CD4-positive, alpha-beta T cell treated with Interleukin-2 at 100 ng/mL for 4 hours (primary cell): ENCODE measurements at regions not wholly inside any gene's neighbourhood (a gene's known extent, or its start where the extent isn't known, plus 50 kb on each side); places are given as distances from the start of the nearest gene placed in this dataset.
"Not testable (repeated sequence)": the region's sequence is repeated elsewhere in the genome, so short reads cannot be mapped to it uniquely, and the experiment has no call there.

Experiments used
- DNase-seq: peaks from one replicate; pipeline ENCODE4 v3.0.0-alpha.2; 2020; ENCODE audit warnings: low spot score

- DNase-seq = no peak
Measured at GRCh38 chr14:83828406-83828805, 1701.5 kb upstream of the FLRT2 start.

GRCh38 chr14:83830316-83830715, 1699.6 kb upstream of the FLRT2 start:
- DNase-seq = no peak

DNA sequence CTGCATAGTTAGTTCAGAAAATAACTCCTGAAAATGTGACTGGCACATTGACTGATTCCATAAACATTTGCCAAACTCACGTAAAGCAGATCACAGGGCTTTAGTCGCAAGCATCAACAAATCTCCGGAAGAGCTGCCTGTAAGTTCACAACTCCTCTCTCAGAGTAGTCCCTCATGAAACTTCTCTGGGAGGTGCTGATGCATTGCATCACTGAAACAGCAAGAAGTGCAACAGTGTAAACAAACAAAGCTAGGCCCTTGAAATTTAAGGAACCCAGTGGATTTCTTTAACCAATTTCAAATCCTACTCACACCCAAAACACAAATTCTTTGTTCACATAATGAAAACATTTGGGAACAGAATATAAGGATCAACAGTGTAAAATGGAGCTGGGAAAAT, 1691.7 kb upstream of the FLRT2 start:
- no peak for DNase-seq

GRCh38 chr14:83842547-83842946, 1687.4 kb upstream of the FLRT2 start:
- DNase-seq = no peak

DNA sequence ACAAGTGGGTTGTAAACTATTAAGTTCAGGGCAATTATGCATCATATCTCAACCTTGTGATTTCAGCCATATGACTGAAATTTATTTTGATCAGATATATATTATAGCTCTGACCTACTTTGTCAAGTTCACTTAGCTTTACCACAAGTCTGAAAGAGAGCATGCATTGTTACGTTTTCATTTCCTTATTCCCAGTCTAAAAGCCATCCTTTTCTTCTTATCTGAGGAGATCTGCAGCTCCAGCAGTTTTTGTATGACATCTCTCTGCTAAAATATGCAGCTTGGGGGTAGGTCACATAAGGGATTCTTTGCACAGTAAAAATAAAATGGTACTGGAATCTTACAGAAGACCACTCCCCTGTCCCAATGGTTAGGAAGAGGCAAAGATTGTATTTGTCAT, 1682.8 kb upstream of the FLRT2 start:
- DNase-seq = no peak

DNA sequence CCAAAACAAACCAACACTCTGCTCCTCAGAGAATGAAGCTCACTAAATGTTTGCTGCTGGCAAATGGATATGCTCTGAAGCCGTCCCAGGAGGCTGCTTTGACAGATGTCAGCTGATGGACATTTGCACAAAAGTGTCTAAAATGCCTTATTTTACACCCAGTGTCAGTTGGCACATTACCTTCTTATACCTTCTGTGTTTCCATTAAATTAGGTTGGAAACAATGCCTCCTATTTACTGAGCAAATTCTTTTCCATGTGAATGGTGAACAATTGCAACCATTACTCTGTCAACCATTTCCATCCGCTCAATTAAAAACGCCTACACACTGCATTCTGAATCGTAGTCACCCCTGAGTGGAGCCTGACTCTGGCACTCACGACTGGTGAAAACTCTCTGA, 1679.9 kb upstream of the FLRT2 start:
- DNase-seq = no peak

DNA sequence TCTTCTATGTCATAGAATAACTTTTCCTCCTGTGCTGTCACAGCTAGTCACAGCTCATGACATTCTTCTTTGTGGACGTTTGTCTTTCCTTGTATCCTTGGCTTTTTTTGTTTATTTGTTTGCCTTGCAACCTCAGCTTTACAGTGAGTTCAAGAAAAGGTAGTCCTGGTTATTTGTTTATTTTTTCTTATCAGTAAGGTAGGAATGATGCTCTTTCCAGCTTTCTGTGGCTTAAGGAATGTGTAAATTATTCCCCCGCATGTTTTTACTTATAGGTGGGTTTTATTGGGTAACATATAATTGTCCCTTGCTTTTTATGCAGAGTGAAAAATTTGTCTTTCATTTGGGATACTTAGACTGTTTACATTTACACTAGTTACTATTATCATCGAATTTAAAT, 1673.6 kb upstream of the FLRT2 start:
- no peak for DNase-seq

DNA sequence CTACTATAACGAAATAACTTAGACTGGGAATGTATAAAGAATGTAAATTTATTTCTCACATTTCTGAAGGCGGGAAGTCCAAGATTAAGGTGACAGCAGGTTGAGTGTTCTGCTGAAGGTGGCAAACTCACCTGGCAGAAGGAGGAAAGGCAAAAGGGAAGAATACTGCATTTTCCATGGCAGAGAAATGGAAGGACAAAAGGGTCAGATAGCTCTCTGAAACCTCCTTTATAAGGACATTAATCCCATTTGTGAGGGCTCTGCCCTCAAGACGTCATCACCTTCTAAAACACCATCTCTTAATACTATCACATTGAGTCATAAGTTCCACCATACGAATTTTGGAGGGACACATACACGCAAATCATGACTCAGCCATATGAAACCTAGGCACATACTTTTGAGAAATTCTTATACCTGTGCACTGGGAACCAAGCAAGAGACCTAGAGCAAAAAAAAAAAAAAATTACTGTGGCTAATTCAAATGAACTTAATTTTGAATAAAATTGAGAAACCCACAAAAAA, 1669.3 kb upstream of the FLRT2 start:
- no peak for DNase-seq

DNA sequence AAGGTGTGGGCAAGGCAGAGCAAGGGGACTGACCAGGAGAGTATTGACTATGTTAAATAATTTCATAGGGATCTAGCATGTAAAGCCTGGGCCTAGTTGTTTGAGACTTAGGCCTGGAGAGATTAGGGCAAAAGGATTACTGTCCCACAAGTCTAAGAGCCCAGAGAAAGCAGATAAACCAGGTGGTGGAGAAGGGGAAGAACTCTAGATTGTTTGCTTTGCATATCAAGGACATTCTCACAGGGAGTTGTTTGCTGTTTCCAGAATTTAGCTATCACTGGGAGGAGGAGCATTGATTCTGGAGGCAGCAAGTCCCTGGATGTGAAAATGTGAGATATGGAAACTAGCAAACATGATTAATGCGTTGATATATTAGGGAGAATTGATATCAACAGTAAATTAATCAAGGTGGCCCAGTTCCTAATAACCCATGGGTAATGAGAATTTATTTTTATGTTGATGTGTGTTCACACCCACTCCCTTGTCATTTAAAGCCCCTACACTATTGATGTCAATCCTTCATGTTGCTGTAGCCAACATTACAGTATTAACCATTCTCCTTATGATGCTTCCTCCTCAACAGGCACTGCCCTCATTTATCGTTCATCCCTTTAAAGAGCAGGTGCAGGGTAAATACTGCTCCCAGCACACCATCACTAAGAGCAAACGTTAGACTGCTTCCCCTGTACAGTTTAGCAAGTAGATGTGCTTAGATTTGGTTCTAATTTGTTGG, 1666.7 kb upstream of the FLRT2 start:
- DNase-seq = no peak

- DNase-seq = no peak
Measured at GRCh38 chr14:83864106-83864505, 1665.8 kb upstream of the FLRT2 start.

- no peak for DNase-seq
Measured at GRCh38 chr14:83867566-83868225, 1662.2 kb upstream of the FLRT2 start.

DNA sequence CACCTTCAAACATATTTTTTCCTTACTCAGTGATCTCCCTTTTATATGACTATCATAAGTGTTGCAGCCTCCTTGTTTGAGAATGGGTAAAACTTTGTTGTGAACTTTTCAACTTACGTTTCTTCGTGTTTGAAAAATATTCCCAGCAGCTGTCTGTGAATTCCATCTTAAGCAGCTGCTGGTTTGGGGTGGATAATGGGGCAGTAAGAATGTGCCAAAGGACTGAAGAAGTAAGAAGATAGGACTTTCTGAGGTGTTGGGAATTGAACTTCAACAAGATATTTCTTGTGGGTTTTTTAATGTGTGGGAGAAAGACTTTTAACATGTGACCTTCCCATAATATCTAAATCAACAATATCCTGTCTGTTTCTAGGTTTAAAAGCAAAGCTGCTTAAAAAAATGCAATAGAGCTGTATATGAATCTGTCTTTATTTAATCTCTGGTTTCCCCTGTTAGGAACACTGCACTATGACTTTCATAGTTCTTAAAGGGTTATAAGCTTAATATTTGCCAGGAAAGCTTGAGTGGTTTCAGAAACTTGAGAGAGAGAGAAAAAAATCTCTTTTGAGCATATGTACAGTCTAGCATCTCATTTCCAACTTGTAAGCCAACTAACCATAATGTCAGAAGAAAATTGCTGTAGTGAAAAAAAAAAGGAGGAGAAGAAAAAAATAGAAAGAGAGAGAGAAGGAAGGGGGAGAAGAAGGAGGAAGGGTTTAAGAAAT, 1659.2 kb upstream of the FLRT2 start:
- no peak for DNase-seq

DNA sequence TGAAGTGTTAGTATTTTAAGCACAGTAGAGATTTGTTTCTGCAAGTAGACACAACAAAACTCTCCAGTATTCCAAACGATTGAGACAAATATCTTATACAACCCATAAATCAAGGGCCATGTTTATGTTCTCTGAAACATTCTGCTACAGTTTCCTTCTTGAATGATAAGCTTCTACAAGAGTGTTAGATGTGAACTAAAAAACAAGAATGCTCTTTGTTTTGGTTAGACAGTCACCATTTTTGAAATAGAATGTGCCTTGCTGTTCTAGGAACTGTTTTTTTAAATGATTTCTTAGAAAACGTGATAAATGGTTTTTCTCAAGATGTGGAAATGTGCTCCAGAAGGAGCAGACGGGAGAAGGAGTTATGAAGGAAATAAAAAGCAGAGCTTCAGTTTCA, 1656.3 kb upstream of the FLRT2 start:
- DNase-seq = no peak

DNA sequence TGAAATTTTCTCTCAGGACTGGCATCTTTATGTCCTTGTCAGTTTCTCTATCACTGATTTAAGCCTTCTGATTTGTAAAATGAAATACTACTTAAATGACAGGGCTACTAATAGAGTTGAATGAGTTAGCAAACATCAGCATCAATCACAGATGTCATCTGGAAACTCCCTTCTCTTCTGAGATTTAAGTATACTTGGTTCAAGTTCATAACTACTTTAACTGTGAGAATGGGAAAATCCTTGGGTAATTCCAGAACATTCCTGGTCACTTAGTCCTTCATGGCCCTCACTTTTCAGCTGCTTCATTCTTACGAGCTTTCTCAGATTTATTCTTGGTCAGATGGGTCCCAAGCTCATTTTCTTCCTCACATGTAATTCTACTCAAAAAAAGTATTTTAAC, 1655.3 kb upstream of the FLRT2 start:
- DNase-seq = no peak

GRCh38 chr14:83883732-83884131, 1646.2 kb upstream of the FLRT2 start:
- no peak for DNase-seq

- no peak for DNase-seq
Measured at GRCh38 chr14:83885837-83886293, 1644.1 kb upstream of the FLRT2 start.

DNA sequence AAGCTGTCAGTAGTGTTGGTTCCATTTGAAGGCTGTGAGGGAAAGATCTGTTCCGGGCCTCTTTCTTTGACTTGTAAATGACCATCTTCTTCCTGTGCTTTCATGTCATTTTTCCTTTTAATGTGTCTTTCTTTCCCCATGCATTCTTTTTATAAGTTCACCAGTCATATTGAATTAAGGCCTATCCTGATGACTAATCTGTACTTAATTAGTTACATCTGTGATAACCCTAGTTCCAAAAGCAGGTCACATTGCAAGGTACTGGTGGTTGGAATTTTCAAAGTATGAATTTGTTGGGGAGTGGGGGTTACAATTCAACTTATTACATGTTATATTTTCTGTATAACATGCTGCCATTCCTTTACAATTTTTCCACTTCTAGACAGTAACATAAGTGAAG, 1642.1 kb upstream of the FLRT2 start:
- no peak for DNase-seq

GRCh38 chr14:83893447-83893846, 1636.5 kb upstream of the FLRT2 start:
- DNase-seq = no peak

DNA sequence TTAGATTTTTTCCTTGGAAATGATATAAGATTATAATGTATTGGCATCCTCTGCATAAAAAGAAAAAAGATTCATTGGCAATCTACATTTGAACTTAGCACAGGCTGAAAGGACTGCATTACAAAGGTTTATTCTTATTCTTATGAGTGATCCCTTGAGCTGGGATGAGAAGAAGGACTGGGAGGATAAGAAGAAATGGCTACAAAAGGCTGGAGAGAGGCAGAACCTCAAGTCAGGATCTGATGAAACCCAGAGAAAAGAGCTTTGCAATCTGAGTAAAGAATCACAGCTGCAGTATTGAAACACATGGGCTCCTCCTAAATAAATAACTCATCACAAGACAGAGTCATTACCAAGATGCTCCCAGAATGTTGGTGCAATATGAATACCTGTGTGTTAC, 1635.4 kb upstream of the FLRT2 start:
- no peak for DNase-seq

GRCh38 chr14:83898558-83898957, 1631.4 kb upstream of the FLRT2 start:
- not testable (repeated sequence) for DNase-seq

DNA sequence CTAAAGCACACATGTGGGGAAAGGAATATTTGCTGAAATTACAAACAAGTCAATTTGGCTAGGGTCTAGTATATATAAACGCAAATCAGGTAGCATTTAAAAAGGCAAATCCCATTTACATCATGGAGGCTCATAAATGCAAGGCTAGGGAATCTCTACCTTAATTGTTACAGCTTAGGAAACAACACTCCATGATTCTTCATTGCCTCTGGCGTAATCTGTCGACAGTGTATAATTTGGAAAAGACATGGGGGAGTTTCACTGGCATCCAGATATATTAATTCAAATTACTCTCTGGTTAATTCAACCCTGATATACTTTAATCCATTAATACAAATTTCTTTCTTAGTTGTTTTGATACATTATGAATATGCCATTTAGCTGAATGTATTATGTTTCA, 1630.2 kb upstream of the FLRT2 start:
- no peak for DNase-seq

DNA sequence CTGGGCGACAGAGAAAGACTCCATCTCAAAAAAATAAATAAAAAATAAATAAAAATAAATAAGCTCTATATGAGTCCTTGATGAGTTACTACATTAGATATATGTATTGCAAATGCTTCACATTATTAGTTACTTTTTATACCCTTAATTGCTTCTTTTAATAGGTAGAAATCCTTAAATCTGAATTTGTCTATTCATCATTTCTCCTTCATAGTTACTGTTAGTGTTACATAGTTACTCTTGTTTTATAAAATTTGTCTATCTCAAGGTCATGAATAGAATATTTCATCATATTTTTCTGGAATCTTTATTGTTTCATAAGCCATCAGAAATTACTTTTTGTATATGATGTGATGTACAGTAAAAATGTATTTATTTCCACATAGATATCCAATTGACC, 1624.8 kb upstream of the FLRT2 start:
- no peak for DNase-seq

DNA sequence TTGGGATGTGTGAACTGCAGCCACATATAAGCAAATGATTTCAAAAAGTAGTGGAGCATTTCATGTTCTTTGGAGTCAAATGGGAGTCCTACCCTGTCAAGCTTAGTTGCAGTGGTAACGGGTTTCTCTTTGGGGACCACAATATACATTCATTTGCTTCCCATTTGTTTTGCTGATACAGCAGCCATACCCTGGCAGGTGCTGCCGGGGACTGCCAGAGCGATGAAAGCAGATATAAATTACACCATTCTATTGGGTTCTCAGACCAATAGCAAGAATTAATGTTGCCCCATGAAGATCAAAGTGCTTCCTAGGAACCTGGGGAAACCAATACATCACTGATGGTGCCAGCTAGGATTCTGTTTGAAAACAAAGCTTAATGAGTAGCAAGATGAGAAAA, 1621.5 kb upstream of the FLRT2 start:
- no peak for DNase-seq
